Right atrium auricular region (tissue), 2 donors: ENCODE measurements at regions not wholly inside any gene's neighbourhood (a gene's known extent, or its start where the extent isn't known, plus 50 kb on each side); places are given as distances from the start of the nearest gene placed in this dataset.

Source experiments
- DNase-seq: peaks from one replicate; pipeline ENCODE4 v3.0.0-alpha.2; 2019; ENCODE audit warnings: low spot score
- H3K27ac ChIP-seq, 2 donors: fragments of 200-600 bp; sonication (generic); 1 replicate in 1 of 2; 2 replicates in 1 of 2; pipeline ENCODE4 v1.5.1; 2016 to 2019
- H3K27me3 ChIP-seq, 2 donors: fragments of 200-600 bp; sonication (generic); one replicate each; pipeline versions ENCODE4 v1.5.1 to v1.6.0; 2017 to 2019
- H3K36me3 ChIP-seq: fragments of 200-600 bp; sonication (generic); one replicate; pipeline ENCODE4 v1.5.1; 2016
- H3K4me1 ChIP-seq, 2 donors: fragments of 200-600 bp; sonication (generic); one replicate each; pipeline versions ENCODE4 v1.5.1 to v1.6.0; 2017 to 2019
- H3K4me3 ChIP-seq, 2 donors: fragments of 200-600 bp; sonication (generic); 1 replicate in 1 of 2; 2 replicates in 1 of 2; pipeline ENCODE4 v1.5.1; 2017 to 2019; ENCODE audit warnings: mild to moderate bottlenecking in 1 of 2, moderate library complexity in 1 of 2
- H3K9me3 ChIP-seq, 2 donors: fragments of 200-600 bp; sonication (generic); one replicate each; pipeline ENCODE4 v1.5.1; 2019
- TF ChIP-seq, protein P1 (sequence below), 2 donors: fragments of 200-600 bp; sonication (generic); IDR thresholded peaks; one replicate each; pipeline ENCODE4 v1.5.1; 2019; ENCODE audit warnings: antibody characterized with exemption in 2 of 2

DNA sequence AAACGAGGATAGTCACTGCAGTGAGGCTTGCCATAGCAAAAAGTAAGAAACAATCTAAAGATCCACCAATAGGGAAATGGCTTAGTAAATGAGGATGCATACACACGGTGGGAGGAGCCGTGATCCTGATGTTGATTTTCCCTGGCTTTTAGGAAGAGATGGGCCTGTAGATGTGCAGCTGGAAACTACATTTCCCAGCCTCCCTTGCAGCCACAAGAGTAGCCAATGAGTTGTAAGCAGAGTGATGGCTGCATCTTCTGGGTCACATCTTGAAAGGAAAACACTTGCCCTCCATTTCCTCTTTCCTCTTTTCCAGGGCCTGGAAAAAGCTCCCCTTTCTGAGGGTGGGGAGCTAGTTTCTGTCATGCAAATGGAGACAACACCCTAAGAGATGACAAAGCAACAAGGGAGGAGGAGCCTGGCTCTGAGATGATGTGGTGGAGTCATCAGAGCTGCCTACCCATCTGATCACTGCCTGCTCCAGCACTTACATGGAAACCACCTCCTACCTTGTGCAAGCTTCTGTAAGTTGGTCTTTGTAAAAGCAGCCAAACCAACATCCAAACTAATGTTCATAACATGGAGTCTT is 139.1 kb downstream of the TLE3 start:
- H3K4me3 ChIP-seq: no peak overlapping the region
- no peaks in the 10 kb centered on the region for H3K27me3 ChIP-seq
- no peak for DNase-seq
- H3K36me3 ChIP-seq: no peaks in the 10 kb centered on the region
- TF ChIP-seq, protein P1, sequence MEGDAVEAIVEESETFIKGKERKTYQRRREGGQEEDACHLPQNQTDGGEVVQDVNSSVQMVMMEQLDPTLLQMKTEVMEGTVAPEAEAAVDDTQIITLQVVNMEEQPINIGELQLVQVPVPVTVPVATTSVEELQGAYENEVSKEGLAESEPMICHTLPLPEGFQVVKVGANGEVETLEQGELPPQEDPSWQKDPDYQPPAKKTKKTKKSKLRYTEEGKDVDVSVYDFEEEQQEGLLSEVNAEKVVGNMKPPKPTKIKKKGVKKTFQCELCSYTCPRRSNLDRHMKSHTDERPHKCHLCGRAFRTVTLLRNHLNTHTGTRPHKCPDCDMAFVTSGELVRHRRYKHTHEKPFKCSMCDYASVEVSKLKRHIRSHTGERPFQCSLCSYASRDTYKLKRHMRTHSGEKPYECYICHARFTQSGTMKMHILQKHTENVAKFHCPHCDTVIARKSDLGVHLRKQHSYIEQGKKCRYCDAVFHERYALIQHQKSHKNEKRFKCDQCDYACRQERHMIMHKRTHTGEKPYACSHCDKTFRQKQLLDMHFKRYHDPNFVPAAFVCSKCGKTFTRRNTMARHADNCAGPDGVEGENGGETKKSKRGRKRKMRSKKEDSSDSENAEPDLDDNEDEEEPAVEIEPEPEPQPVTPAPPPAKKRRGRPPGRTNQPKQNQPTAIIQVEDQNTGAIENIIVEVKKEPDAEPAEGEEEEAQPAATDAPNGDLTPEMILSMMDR (IDR thresholded peaks at IDR 0.05): no peak
- no peaks in the 10 kb centered on the region for H3K4me1 ChIP-seq
- no peak overlapping the region for H3K27ac ChIP-seq
- no peaks in the 10 kb centered on the region for H3K9me3 ChIP-seq

DNA sequence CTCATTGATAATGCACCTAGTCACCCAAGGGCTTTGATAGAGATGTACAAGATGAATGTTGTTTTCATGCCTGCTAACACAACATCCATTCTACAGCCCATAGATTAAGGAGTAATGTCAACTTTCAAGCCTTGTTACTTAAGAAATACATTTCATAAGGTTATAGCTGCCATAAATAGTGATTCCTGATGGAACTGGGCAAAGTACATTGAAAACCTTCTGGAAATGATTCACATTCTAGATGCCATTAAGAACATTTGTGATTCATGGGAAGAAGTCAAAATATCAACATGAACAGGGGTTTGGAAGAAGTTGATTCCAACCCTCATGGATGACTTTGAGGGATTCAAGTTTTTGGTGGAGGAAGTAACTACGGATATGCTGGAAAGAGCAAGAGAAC is 135.2 kb downstream of the TLE3 start:
- Histone ChIP-seq H3K4me3 (no peak overlapping the region), H3K4me1 (no peaks in the 10 kb centered on the region), H3K27me3 (no peaks in the 10 kb centered on the region), H3K36me3 (no peaks in the 10 kb centered on the region), H3K27ac (no peak overlapping the region), H3K9me3 (no peaks in the 10 kb centered on the region)
- no peak for DNase-seq
- TF ChIP-seq, protein P1 (IDR thresholded peaks at IDR 0.05): no peak

DNA sequence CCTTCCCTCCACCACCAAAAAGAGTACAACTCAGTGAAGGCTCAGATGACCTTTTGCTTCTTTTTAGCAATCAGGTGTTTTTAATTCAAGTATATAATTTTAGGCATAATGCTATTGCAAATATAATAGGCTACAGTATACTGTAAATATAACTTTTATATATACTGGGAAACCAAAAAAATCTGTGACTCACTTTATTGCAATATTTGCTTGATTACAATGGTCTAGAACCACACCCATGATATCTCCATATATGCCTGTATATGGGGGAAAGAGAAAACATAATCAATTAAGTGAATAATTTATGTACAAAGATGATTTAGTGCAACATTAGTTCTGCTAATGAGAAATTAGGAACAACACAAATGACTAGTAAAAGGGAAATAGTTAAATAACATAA is 134.3 kb downstream of the TLE3 start:
- Histone ChIP-seq H3K4me1 (no peaks in the 10 kb centered on the region), H3K27me3 (no peaks in the 10 kb centered on the region), H3K27ac (no peak overlapping the region), H3K4me3 (no peak overlapping the region), H3K9me3 (no peaks in the 10 kb centered on the region), H3K36me3 (no peaks in the 10 kb centered on the region)
- TF ChIP-seq, protein P1 (IDR thresholded peaks at IDR 0.05): no peak
- no peak for DNase-seq

DNA sequence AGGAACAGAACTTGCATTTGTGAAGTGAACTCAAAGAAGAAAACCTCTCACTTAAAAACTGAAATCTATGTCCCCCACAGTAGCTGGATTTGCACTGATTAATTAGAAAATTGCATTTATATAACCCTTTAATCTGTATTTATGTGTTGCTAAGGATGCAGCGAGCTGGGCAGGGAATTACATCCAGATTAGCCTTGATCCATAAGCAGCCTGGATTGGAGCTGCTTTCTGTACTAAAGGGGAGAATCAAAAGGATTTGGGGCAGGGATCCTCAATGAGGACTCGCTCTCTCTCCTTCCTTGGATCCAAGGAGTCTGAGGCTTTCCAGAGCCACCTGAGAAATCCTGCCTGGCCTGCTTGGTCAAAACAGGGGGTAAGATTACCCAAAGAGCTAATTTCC is 125.9 kb downstream of the TLE3 start:
- DNase-seq: no peak
- no peak overlapping the region for H3K4me3 ChIP-seq
- no peaks in the 10 kb centered on the region for H3K4me1 ChIP-seq
- no peaks in the 10 kb centered on the region for H3K27me3 ChIP-seq
- TF ChIP-seq, protein P1 (IDR thresholded peaks at IDR 0.05): no peak
- H3K9me3 ChIP-seq: no peaks in the 10 kb centered on the region
- no peak overlapping the region for H3K27ac ChIP-seq
- H3K36me3 ChIP-seq: no peaks in the 10 kb centered on the region

DNA sequence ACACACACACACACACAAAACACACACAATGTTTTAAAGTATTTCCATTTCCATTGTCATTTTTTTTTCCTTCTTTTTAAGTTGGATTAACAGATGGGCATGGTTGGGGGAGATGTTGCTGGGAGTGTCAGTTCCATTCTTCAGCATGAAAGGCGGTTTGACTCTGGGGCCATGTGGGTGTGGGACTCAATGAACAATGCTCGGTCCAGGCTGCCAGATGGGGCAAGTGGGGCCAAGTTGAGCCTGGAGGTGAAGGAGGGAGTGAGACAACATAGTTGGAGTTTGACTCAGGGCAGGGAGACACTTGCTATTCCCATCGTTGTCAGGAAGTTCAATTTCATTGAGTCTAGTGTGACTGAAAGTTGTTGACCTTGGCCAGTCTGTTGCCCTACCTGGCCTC is 125.3 kb downstream of the TLE3 start:
- TF ChIP-seq, protein P1 (IDR thresholded peaks at IDR 0.05): no peak
- DNase-seq: no peak
- H3K4me1 ChIP-seq: no peaks in the 10 kb centered on the region
- H3K27me3 ChIP-seq: no peaks in the 10 kb centered on the region
- H3K4me3 ChIP-seq: no peak overlapping the region
- no peaks in the 10 kb centered on the region for H3K9me3 ChIP-seq
- no peaks in the 10 kb centered on the region for H3K36me3 ChIP-seq
- H3K27ac ChIP-seq: no peak overlapping the region

DNA sequence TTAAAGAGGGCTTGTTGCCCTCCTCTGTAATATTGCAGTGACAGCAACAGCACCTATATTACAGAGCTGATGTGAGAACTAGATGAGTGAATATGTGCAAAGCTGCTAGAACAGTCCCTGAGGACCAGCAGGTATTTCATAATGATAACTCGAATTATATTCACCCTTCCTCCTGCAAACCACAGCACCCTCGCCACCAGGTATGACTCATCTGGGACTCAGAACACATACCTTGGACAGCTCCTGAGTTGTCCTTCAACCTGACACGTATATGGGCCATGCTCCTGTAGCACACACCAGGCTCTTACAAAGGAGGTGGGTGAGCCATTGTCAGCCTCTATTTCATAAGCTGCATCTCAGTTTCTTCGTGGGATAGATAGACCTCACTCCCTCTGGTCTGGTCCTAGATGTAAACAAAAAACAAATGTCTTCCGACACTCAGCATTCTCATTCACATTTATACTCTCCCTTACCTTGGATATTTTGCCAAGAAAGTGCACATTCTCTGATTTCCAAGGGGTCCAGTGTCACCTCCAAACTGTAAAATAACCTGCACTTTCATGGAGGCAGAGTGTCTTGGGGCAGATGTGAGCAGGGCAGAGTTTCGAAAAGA is 124.5 kb downstream of the TLE3 start:
- Histone ChIP-seq H3K4me3 (no peak overlapping the region), H3K27ac (no peak overlapping the region), H3K36me3 (no peaks in the 10 kb centered on the region), H3K9me3 (no peaks in the 10 kb centered on the region), H3K4me1 (no peaks in the 10 kb centered on the region), H3K27me3 (no peaks in the 10 kb centered on the region)
- TF ChIP-seq, protein P1 (IDR thresholded peaks at IDR 0.05): no peak
- no peak for DNase-seq
